Keratinocyte (primary cell): ENCODE measurements at regions not wholly inside any gene's neighbourhood (a gene's known extent, or its start where the extent isn't known, plus 50 kb on each side); places are given as distances from the start of the nearest gene placed in this dataset.

Experiments used
- DNase-seq: peaks from one replicate; pipeline ENCODE4 v3.0.0-alpha.2; 2011; ENCODE audit warnings: low read depth, missing footprints, low spot score
- FAIRE-seq: peaks from 2 replicates; lab custom pipeline; 2011; peaks lifted over from hg19 to GRCh38; lab: Jason Lieb, UNC
- H2AFZ ChIP-seq: 2 replicates; pipeline ENCODE4 v1.6.0; 2012; ENCODE audit warnings: low read length, control low read depth, inconsistent platforms; ENCODE audit not compliant: control insufficient read depth
- H3K27ac ChIP-seq: 2 replicates; pipeline ENCODE4 v1.5.1; 2011; ENCODE audit warnings: low read length; ENCODE audit not compliant: control insufficient read depth, insufficient read depth
- H3K27me3 ChIP-seq: 3 replicates; pipeline ENCODE4 v1.6.0; 2011; ENCODE audit warnings: low read length; ENCODE audit not compliant: control insufficient read depth, insufficient read depth; ENCODE audit errors: extremely low read depth
- H3K36me3 ChIP-seq, 2 experiments: 2 replicates in 1 of 2; 3 replicates in 1 of 2; pipeline ENCODE4 v1.5.1; 2011; ENCODE audit warnings: low read length in 2 of 2, mild to moderate bottlenecking in 1 of 2; ENCODE audit not compliant: control insufficient read depth in 2 of 2, insufficient read depth in 2 of 2; ENCODE audit errors: extremely low read depth in 1 of 2
- H3K4me1 ChIP-seq: 3 replicates; pipeline ENCODE4 v1.5.1; 2011; ENCODE audit warnings: low read length; ENCODE audit not compliant: control insufficient read depth, insufficient read depth; ENCODE audit errors: extremely low read depth
- H3K4me2 ChIP-seq: 3 replicates; pipeline ENCODE4 v1.6.0; 2011; ENCODE audit warnings: low read depth, low read length; ENCODE audit not compliant: control insufficient read depth, insufficient read depth; ENCODE audit errors: extremely low read depth
- H3K4me3 ChIP-seq, 3 experiments: fragments of 200-600 bp in 1 of 3; sonication (generic) in 1 of 3; 2 replicates in 2 of 3; 3 replicates in 1 of 3; pipeline ENCODE4 v1.5.1; 2011 to 2016; ENCODE audit warnings: low read length in 3 of 3, mild to moderate bottlenecking in 3 of 3, control low read depth in 2 of 3, inconsistent platforms in 1 of 3, low read depth in 1 of 3, mixed read lengths in 1 of 3, mixed run types in 1 of 3, moderate library complexity in 1 of 3; ENCODE audit not compliant: control insufficient read depth in 2 of 3, insufficient read depth in 2 of 3; ENCODE audit errors: extremely low read depth in 1 of 3
- H3K79me2 ChIP-seq: 2 replicates; pipeline ENCODE4 v1.6.0; 2012; ENCODE audit warnings: low read length; ENCODE audit not compliant: control insufficient read depth, insufficient read depth
- H3K9ac ChIP-seq: 3 replicates; pipeline ENCODE4 v1.6.0; 2011; ENCODE audit warnings: low read length; ENCODE audit not compliant: control insufficient read depth, insufficient read depth; ENCODE audit errors: extremely low read depth
- H3K9me1 ChIP-seq: 3 replicates; pipeline ENCODE4 v1.6.0; 2011; ENCODE audit warnings: low read length; ENCODE audit not compliant: control insufficient read depth, insufficient read depth; ENCODE audit errors: extremely low read depth
- H3K9me3 ChIP-seq: 2 replicates; pipeline ENCODE4 v1.5.1; 2012; ENCODE audit warnings: low read depth, low read length; ENCODE audit not compliant: control insufficient read depth
- H4K20me1 ChIP-seq: 3 replicates; pipeline ENCODE4 v1.6.0; 2011; ENCODE audit warnings: low read length; ENCODE audit not compliant: control insufficient read depth, insufficient read depth; ENCODE audit errors: extremely low read depth
- CTCF ChIP-seq, 3 experiments: IDR thresholded peaks in 1 of 3; conservative IDR thresholded peaks in 1 of 3; optimal IDR thresholded peaks in 1 of 3; 2 replicates in 2 of 3; 3 replicates in 1 of 3; pipeline versions ENCODE3 to v1.5.1; 2011; ENCODE audit warnings: low read length in 3 of 3, mild to moderate bottlenecking in 3 of 3, moderate library complexity in 2 of 3, control low read depth in 1 of 3, inconsistent platforms in 1 of 3; ENCODE audit not compliant: insufficient read depth in 2 of 3; ENCODE audit errors: extremely low read depth in 1 of 3
- EZH2 ChIP-seq: IDR thresholded peaks from one replicate; pipeline ENCODE4 v1.6.1; 2012; ENCODE audit warnings: inconsistent platforms, mild to moderate bottlenecking, low read length, moderate library complexity
- dilution Hi-C: fragments of 300-500 bp; cut with MboI; formaldehyde crosslinking; loops from one replicate; pipeline ENCODE4 v1.7.0; 2020; ENCODE audit warnings: low sequenced_read_pairs; ENCODE audit not compliant: extremely low pct_ligation_motif_present

DNA sequence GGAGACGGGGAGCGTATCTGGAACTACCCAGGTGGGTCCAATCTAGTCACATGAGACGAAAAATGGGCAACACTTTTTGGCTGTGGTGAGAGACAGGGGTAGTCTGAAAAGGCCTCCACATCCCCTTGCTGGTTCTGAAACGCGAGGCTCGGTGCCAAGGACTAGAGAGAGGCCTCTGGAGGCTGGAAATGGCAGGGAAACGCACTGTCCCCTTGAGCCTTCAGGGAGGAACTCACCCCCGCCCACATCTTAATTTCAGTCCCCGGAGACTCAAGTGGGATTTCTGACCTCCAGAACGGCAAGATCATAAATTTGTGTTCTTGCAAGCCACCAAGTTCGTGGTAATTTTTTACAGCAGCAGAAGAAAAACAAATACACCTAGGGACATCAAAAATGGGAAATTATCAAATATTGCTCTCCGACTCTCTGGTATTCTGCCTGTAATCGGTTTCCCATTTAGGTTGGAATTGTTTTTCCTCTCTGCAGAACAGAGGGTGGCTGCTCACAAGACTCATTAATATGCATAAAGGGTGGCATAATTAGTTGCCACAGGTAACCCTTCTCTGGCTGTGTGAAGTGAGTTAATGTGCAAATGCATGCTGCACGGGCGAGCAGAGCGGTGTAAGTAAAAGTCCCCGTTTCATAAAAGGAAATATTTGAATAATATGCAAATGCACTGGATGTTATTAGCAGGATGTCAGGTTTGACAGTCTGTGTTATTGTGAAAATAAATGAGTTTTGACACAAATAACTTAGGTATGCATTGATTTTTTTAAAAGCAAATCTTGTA lies 185.7 kb downstream of the ARRDC4 start:
- no peaks in the 10 kb centered on the region for H3K9me3 ChIP-seq
- no peak overlapping the region for H2AFZ ChIP-seq
- TF ChIP-seq EZH2 (no peak), CTCF (optimal IDR thresholded peaks at IDR 0.05 in 1 of 3, IDR thresholded peaks at IDR 0.05 in 1 of 3, conservative IDR thresholded peaks at IDR 0.05 in 1 of 3; ENCODE audit: extremely low read depth in 1 of 3, insufficient read depth in 2 of 3, low read length in 3 of 3) (no peak)
- no peak for DNase-seq
- H3K4me2 ChIP-seq = no peak overlapping the region
- dilution Hi-C loops = no loop called here
- no peaks in the 10 kb centered on the region for H3K27me3 ChIP-seq
- no peaks in the 10 kb centered on the region for H3K79me2 ChIP-seq
- no peak overlapping the region for H3K27ac ChIP-seq
- no peak overlapping the region for H3K4me3 ChIP-seq
- no peak for FAIRE-seq
- H3K9me1 ChIP-seq = no peaks in the 10 kb centered on the region
- no peaks in the 10 kb centered on the region for H4K20me1 ChIP-seq
- H3K4me1 ChIP-seq = peaks cover 21% of the 10 kb centered on the region
- H3K36me3 ChIP-seq = no peaks in the 10 kb centered on the region
- no peak overlapping the region for H3K9ac ChIP-seq

- FAIRE-seq = no peak
- DNase-seq = no peak
- Histone ChIP-seq H2AFZ (no peak overlapping the region), H3K4me1 (peaks cover 24% of the 10 kb centered on the region), H3K9me3 (no peaks in the 10 kb centered on the region), H3K79me2 (no peaks in the 10 kb centered on the region), H3K36me3 (no peaks in the 10 kb centered on the region), H4K20me1 (no peaks in the 10 kb centered on the region), H3K4me3 (no peak overlapping the region), H3K9ac (no peak overlapping the region), H3K4me2 (no peak overlapping the region), H3K27ac (no peak overlapping the region), H3K9me1 (no peaks in the 10 kb centered on the region), H3K27me3 (no peaks in the 10 kb centered on the region)
- dilution Hi-C loops = no loop called here
- TF ChIP-seq EZH2 (no peak), CTCF (optimal IDR thresholded peaks at IDR 0.05 in 1 of 3, IDR thresholded peaks at IDR 0.05 in 1 of 3, conservative IDR thresholded peaks at IDR 0.05 in 1 of 3; ENCODE audit: extremely low read depth in 1 of 3, insufficient read depth in 2 of 3, low read length in 3 of 3) (no peak)
Measured at GRCh38 chr15:98147415-98147814, 186.9 kb downstream of the ARRDC4 start.
